NOMO-1 (cell line): ENCODE measurements at regions not wholly inside any gene's neighbourhood (a gene's known extent, or its start where the extent isn't known, plus 50 kb on each side); places are given as distances from the start of the nearest gene placed in this dataset.
"Not testable (repeated sequence)": the region's sequence is repeated elsewhere in the genome, so short reads cannot be mapped to it uniquely, and the experiment has no call there.

Source experiments
- DNase-seq, 2 experiments: peaks; one replicate each; lab custom pipeline; 2025; ENCODE audit not compliant: unreplicated experiment in 2 of 2; lab: John Stamatoyannopoulos, UW

DNA sequence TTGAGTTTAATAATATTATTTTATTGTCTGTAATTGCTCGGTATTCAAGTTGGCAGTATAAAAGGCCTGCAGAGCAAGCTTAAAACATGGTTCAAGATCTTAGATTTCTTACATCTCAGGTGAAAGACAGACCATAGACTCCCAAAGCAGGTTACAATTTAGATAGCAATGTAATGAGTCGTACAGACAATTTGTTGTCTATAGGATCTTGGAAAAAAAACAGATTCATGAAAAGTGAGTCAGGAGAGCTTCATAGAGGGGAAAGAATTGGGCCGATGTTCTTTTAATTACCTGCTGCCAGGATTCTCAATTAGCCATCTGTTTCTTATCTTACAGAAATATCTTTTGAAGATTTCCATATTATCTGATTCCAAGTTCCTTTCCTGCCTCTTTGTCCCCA is 111.5 kb upstream of the IKBKE start:
- DNase-seq: not testable (repeated sequence)

- not testable (repeated sequence) for DNase-seq
Observed at GRCh38 chr1:206359377-206359776, 110.9 kb upstream of the IKBKE start.

DNA sequence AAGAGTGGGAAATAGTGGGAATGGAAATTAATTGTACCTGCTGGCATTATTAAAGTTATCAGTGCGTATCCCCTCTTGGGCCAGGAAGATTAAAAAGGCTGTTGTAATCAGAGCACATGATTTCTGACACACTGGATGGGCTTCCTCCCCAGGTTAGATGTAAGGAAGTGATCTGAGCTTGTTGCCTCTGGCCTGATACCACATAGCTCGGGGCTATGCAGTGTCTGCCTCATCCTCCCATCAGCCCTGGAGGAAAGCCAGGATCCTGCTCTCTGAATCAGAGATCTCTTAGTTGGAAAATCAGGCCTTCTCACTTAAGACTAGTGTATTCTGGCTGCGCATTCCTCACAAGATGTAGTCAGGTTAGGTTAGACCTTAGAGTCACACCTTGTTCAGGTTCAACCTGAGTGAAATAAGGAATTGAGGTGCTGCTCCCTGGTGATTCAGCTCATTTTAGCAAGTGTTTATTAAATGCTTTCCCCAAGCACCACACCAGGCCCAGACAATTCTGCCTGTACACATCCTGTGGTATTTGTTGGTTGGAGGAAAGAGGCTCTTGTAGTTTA is 108.2 kb upstream of the IKBKE start:
- not testable (repeated sequence) for DNase-seq

DNA sequence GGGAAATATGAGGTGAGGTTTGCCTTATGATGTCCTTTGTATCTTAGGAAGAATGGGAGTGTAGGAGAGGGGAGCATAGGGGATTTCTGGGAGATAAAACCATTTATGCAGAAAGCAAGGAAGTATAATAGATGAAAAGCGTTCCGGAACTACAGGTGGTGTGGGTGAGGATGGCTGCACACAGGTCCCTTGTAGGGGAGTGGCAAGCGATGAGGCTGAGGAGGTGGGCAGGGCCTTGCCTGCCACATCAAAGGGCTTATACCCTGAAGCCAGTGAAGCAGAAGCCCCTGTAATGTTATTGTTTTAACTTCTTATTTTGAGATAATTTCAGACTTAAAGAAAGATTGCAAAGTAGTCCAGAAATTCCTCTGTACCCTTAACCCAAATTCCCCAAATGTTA is 107.3 kb upstream of the IKBKE start:
- DNase-seq: not testable (repeated sequence)

GRCh38 chr1:206365271-206365670 is 105.0 kb upstream of the IKBKE start:
- peak in 1 of 2 experiments; percentile 47 for DNase-seq

GRCh38 chr1:206366131-206366530 is 104.1 kb upstream of the IKBKE start:
- DNase-seq: not testable (repeated sequence)

DNA sequence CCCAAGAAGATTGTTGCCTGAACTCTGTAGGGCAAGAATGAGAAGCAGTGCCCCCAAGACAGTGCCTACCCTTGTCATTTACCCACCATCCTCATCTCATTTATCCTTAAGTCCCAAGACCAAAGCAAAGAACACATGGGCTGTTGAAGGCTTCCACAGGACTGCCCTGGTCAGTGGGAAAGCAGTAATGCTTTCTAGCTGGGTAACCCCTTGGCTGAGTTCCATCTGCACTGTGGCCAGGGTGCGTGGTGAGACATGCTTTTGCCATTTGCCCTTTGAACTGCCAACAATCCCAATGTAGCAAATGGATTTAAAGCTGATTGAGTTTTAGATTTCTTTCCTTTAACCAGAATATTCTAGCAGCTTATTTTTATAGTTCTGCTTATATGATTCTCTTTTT is 103.5 kb upstream of the IKBKE start:
- DNase-seq: not testable (repeated sequence)

GRCh38 chr1:206367955-206368622 is 102.2 kb upstream of the IKBKE start:
- not testable (repeated sequence) for DNase-seq

- not testable (repeated sequence) for DNase-seq
Observed at GRCh38 chr1:206374725-206375124, 95.6 kb upstream of the IKBKE start.

- DNase-seq: not testable (repeated sequence)
Observed at GRCh38 chr1:206375552-206375951, 94.7 kb upstream of the IKBKE start.

GRCh38 chr1:206378506-206378905 is 91.8 kb upstream of the IKBKE start:
- not testable (repeated sequence) for DNase-seq

DNA sequence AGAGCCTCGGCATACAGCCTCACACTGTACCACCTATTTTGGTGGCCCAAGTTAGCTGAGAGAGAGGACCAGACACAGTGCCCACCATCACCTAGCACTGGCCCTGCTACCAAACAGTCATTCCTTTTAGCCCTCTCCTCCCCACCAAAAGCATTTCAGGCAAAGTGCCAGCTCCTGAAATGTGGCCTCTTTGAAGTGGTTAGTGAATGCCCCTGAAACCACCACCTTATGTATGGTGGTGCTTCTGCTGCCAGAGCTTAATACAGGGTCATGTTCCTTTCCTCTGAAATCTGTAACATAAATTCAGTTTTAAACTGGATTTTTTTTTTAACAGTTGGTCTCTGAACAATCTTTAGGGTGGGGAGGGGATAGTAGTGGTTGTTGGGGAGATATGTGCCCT is 91.0 kb upstream of the IKBKE start:
- DNase-seq: not testable (repeated sequence)

DNA sequence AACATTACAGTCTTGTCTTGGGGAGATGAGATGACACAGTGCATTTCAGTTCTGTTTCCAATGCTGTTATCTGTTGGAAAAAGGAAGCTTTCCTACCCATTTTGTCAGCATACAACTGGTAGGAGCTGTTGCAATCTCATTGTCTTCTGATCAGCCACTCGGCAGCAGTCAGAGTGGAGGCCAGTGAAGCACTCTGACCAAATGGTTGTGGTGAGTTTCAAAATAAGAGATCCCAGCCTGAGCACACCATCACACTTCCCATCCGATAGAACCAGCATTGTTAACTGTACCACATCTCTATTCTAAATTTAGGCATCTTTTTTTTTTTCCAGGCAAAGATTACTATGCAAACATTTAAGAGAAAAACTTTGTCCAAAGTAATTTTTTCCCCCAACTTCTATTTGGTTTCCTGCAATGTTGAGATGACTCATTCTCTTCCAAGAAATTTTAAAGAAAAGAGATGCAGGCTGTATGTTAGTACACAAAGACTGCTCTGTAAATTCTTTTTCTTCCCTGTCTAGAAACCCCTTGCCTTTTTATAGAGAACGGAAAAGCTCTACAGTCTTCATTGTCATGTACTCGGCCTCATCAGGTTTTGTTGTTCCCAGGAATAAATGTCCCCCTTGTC is 90.0 kb upstream of the IKBKE start:
- peak in 1 of 2 experiments; percentile 48 for DNase-seq

DNA sequence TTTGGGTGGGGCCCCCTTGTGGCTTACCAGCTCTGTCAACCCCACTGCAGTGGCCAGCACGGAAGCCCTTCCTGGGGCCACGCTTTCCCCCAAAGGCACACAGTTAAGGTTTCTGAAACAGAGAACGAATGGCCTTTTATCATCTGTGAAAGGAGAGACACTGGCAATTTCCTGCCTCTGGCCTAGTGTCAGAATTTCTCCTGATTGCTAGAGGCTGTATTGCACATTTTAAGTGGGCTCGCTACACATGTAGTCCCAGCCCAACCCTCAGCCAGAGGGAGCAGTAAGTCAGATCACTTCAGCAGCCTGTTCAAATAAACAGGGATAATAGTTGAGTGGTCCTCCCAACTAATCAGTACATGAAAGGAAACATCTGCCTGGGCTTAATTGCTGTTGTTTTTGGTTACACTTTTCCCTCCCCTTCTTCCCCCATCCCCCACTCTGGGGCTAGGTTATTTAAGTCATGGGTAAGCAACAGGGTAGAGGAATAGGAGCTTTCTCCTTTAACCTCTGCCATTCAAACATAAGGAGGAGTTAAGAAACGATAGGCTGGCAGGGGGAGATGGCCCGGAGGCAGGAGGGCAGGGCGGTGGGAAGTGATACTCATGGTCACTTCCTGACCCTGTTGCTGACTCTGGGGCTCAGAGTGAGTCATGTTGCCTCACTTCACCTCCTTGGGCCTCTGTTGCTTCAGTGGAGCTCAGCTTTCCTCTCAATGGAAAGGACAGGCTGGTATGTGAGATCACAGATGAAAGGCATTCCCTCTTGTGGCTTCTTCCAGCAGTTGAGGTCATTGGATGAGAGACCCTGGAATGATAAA is 89.3 kb upstream of the IKBKE start:
- DNase-seq: peak in 1 of 2 experiments; percentile 15

DNA sequence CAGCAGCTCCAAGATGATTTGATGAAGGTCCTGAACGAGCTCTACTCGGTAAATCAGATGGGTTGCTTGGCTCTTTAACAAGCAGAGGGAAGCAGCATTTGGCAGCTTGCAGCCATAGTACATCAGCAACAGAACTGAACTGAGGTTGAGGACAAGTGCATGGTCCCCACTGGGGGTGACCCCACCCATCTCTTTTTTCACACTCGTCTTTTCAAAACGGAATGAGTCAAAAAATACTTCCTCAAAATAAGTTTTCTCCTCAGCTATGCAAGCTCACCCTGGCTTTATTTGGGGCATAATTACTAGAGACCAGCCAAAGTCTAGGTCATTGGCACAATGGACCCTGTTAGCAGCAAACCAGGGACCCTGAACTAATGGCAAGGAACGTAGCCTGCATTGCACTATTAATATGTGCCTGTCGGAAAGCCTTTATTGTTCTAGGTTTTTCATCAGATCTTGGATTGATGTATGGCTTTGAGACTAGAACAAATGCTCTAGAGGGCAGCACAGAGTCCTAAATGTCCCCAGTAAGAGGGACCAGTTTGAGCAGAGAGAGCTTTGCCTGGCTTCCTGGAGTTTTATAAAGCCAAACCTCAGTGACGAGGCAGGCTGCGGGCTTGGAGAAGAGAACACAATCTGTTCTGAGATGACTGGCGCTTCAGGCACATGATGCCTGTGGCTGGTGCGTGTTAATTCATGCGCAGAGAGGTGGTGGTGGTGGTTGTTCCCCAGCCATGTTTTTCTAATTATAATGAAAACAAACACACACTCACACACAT is 86.1 kb upstream of the IKBKE start:
- peak in 1 of 2 experiments; percentile 71 for DNase-seq

DNA sequence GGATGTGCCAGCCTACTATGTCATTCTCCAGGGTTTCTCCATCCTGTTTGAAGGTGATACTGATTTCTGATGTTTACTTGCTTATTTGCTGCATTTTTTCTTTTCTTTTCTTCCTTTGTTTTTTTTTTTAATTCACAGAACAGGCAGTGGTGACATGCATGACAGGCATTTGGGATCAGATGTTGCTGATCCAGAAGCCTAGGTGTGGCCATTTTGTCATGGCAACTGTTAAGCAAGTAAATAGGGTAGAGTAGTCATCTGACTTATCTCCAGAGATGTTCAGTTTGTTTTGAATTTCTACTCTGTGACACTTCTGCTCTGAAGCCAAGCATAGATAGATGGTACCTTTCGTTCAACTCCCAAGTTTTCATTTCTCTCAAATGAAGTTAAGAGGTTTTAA is 85.4 kb upstream of the IKBKE start:
- not testable (repeated sequence) for DNase-seq

- DNase-seq: not testable (repeated sequence)
Observed at GRCh38 chr1:206387631-206388030, 82.6 kb upstream of the IKBKE start.

DNA sequence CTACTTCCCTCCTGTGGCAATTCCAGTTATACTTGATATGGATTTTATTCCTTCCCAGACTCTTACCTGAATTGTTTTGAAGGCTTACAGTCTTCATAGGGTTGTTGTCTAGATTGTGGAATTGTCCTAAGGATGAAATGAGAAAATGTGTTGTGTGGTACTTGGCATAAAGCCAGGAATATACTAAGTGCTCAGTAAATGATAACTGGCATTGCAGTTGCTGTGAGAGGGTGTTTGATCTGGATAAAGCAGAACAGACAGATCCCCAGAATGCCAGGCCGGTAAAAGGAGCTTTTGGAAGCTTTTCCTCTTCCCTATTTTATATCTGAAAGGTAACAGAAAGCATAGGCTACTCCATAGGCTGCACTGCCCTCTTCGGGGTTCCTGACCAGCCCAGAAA is 78.4 kb upstream of the IKBKE start:
- DNase-seq: not testable (repeated sequence)

- DNase-seq: not testable (repeated sequence)
Observed at GRCh38 chr1:206397501-206397900, 72.8 kb upstream of the IKBKE start.

DNA sequence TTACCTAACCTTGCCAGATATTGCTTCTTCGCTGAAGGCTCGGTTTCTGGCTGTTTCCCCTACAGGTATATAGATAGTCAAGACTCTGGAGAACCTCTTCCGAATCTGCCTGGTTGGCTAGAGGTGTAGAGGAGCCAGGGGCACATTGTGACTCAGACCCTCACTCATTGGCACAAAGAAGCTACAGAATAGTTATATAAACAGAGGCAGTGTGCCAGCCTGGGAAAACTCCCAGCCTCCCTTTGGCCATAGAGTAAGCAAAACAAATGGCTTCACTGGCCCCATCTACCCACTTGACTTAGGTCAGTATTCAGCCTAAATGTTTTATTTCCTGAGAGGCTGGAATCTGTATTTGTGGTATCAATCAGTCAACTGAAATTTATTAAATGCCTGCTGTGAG is 72.0 kb upstream of the IKBKE start:
- not testable (repeated sequence) for DNase-seq
